NB4 (cell line): ENCODE measurements at regions not wholly inside any gene's neighbourhood (a gene's known extent, or its start where the extent isn't known, plus 50 kb on each side); places are given as distances from the start of the nearest gene placed in this dataset.

Experiments
- DNase-seq: peaks from one replicate; pipeline ENCODE4 v3.0.0; 2010; ENCODE audit warnings: low read depth
- H3K4me3 ChIP-seq: one replicate; pipeline ENCODE4 v1.5.1; 2011; ENCODE audit warnings: mild to moderate bottlenecking, low read depth, low read length, moderate library complexity
- CTCF ChIP-seq: IDR thresholded peaks from one replicate; pipeline ENCODE4 v1.5.1; 2012; ENCODE audit warnings: low read depth, low read length
- MAX ChIP-seq: IDR thresholded peaks from 2 replicates; pipeline ENCODE4 v1.6.1; 2011; ENCODE audit warnings: low read depth, low read length
- MYC ChIP-seq: IDR thresholded peaks from 2 replicates; pipeline ENCODE4 v1.6.1; 2011; ENCODE audit warnings: low read depth, low read length
- POLR2A ChIP-seq: IDR thresholded peaks from 2 replicates; pipeline ENCODE4 v1.6.1; 2011; ENCODE audit warnings: mild to moderate bottlenecking; ENCODE audit not compliant: insufficient read length; ENCODE audit errors: extremely low read depth

- no peak for DNase-seq
- TF ChIP-seq CTCF: no peak
- no peak for TF ChIP-seq POLR2A
- no peak for TF ChIP-seq MAX
- no peak for TF ChIP-seq MYC
- H3K4me3 ChIP-seq: no peak overlapping the region
These were observed 286.6 kb downstream of the DTWD2 start for GRCh38 chr5:118701791-118702190.

- no peak for TF ChIP-seq MAX
- no peak for TF ChIP-seq POLR2A
- no peak for TF ChIP-seq MYC
- TF ChIP-seq CTCF: no peak
- no peak overlapping the region for H3K4me3 ChIP-seq
- DNase-seq: no peak
These were observed 287.8 kb downstream of the DTWD2 start for GRCh38 chr5:118700510-118700909.

GRCh38 chr5:118698774-118699173, 289.6 kb downstream of the DTWD2 start:
- no peak for DNase-seq
- no peak for TF ChIP-seq MYC
- no peak for TF ChIP-seq POLR2A
- no peak for TF ChIP-seq CTCF
- no peak for TF ChIP-seq MAX
- no peak overlapping the region for H3K4me3 ChIP-seq

DNA sequence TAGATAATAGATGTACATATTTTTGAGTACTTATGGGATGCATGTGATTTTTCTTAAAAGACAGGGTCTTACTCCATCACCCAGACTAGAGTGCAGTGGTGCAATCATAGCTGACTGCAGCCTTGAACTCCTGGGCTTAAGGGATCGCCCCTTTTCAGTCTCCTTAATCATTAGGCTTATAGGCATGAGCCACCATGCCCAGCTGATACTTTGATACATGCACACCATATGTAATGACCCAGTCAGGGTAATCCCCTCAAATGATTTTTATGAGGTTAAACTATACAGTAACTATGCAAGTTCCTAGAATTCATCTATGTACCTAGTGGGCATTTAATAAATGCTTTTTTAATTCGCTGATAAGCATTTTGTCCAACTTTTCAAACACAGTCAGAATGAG, 292.3 kb downstream of the DTWD2 start:
- no peak for DNase-seq

GRCh38 chr5:118692811-118693342, 295.5 kb downstream of the DTWD2 start:
- TF ChIP-seq MYC (no peak), CTCF (no peak), POLR2A (no peak), MAX (no peak)
- DNase-seq: no peak
- no peak overlapping the region for H3K4me3 ChIP-seq

More for the DNA sequence above, 292.3 kb downstream of the DTWD2 start:
- no peak overlapping the region for H3K4me3 ChIP-seq
- no peak for TF ChIP-seq MAX

DNA sequence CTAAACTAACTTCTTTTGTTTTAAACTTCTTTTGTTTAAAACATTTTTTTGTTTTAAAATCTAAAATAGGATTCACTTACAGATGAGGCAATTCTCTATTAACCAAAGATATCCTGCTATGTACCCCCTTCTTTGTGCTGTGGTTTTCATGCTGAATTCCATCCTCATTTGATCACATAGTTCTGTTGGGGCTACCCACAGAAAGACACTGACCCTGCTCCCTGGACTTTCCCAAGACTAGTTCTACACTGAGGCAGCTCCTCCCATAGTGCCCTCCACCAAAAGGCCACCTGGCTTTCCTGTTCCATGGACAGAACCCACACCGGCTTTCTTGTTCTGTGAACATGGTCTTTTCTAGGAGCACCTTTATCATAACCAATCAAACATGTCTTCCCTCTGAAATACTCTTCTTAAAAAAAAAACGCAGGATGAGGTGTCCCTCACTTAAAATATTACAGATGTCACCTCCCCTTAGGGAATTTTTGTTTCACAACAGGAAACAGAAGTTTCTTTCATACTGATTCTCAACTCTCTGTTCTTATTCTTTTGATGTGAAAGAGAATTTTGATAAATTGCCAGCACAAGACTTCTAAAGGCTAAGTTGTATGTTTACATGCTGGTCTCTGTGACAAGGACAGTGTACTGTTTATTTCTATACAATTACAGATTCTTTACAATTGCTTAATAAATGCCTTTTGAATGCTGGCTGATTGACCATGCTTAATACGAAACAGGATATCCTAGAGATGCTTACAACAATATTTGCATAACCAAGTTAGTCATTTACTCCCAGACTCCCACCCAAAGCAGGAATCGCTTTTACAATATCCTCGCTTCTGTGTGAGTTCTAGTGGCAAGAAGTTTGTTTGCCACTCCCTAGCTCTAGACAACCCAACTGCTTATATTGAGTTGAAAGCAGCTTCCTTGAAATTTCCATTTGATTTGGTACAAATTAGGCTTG, 300.4 kb downstream of the DTWD2 start:
- no peak for TF ChIP-seq MYC
- no peak for TF ChIP-seq MAX
- no peak for TF ChIP-seq CTCF
- no peak for TF ChIP-seq POLR2A
- H3K4me3 ChIP-seq: no peak overlapping the region
- no peak for DNase-seq
